ENCODE measurements at regions not wholly inside any gene's neighbourhood (a gene's known extent, or its start where the extent isn't known, plus 50 kb on each side); places are given as distances from the start of the nearest gene placed in this dataset.

GRCh38 chr2:2874805-2875204, 502.8 kb downstream of the EIPR1 start:
- DNase-seq (ENCODE audit: low read depth, low spot score) (no peak), ATAC-seq (no peak), FAIRE-seq (no peak)
- intact Hi-C loops (cut with micrococcal nuclease; ENCODE audit: unreplicated experiment), result no loop called here
- no TSS peak for BruUV-seq (replicated peaks)
- H3K9me3 ChIP-seq (replicated peaks; ENCODE audit: control insufficient read depth, insufficient read depth, low read length), result no peaks in the 10 kb centered on the region; the same call in 2 of the 3 replicates
- H3K4me1 ChIP-seq (ENCODE audit: control insufficient read depth, insufficient read depth, low read length), result peaks cover 10% of the 10 kb centered on the region
- no peak overlapping the region for H3K4me3 ChIP-seq
- H3K36me3 ChIP-seq (ENCODE audit: control insufficient read depth in 2 of 2, insufficient read depth in 2 of 2, low read length in 1 of 2), result no peaks in the 10 kb centered on the region
- CTCF ChIA-PET, result no interaction called here
- no peaks in the 10 kb centered on the region for H3K27me3 ChIP-seq (replicated peaks in 1 of 2; ENCODE audit: control insufficient read depth in 2 of 2, insufficient read depth in 2 of 2, low read length in 1 of 2)
- SMC1A ChIA-PET (ENCODE audit: uncharacterized antibody, unreplicated experiment), result no interaction called here
- H3K9ac ChIP-seq (ENCODE audit: control insufficient read depth, insufficient read depth, low read length), result no peak overlapping the region
- no peak overlapping the region for H2AFZ ChIP-seq (ENCODE audit: control insufficient read depth, low read depth, low read length)
- no peak overlapping the region for H3K27ac ChIP-seq (ENCODE audit: control insufficient read depth, insufficient read depth)
- no peaks in the 10 kb centered on the region for H3K79me2 ChIP-seq (ENCODE audit: control insufficient read depth, insufficient read depth, low read length)
- no peak overlapping the region for H3K4me2 ChIP-seq (ENCODE audit: control insufficient read depth, insufficient read depth)
- WGBS (ENCODE audit: insufficient coverage, insufficient replicate concordance, low lambda C conversion rate, missing lambda C conversion rate), result 30% methylated on average over 12 of the region's 12 CpGs
- H4K20me1 ChIP-seq (ENCODE audit: control insufficient read depth, insufficient read depth), result no peaks in the 10 kb centered on the region
- in situ Hi-C loops (cut with MboI), result no loop called here
- POLR2A ChIA-PET, result no interaction called here
- RAD21 ChIA-PET (ENCODE audit: unreplicated experiment), result no interaction called here
- TF ChIP-seq RAD51 (IDR thresholded peaks at IDR 0.05) (no peak), SMAD1 (IDR thresholded peaks at IDR 0.05; ENCODE audit: low read depth, partially characterized antibody) (no peak), SREBF1 (IDR thresholded peaks at IDR 0.05; ENCODE audit: low read length) (no peak), RBBP5 (conservative IDR thresholded peaks at IDR 0.05) (no peak), TBL1XR1 (IDR thresholded peaks at IDR 0.05; ENCODE audit: low read depth, low read length) (no peak), BACH1 (IDR thresholded peaks at IDR 0.05; ENCODE audit: borderline replicate concordance) (no peak), POLR2AphosphoS5 (IDR thresholded peaks at IDR 0.05; ENCODE audit: low read length) (no peak), BHLHE40 (IDR thresholded peaks at IDR 0.05; ENCODE audit: borderline replicate concordance in 1 of 2, low read depth in 2 of 2, low read length in 1 of 2) (no peak), ZBTB33 (IDR thresholded peaks at IDR 0.05) (no peak), PRDM15 (CRISPR knock-in tag; IDR thresholded peaks at IDR 0.05) (no peak), E2F4 (IDR thresholded peaks at IDR 0.05; ENCODE audit: low read depth, low read length) (no peak)
- TF ChIP-seq, protein P1, sequence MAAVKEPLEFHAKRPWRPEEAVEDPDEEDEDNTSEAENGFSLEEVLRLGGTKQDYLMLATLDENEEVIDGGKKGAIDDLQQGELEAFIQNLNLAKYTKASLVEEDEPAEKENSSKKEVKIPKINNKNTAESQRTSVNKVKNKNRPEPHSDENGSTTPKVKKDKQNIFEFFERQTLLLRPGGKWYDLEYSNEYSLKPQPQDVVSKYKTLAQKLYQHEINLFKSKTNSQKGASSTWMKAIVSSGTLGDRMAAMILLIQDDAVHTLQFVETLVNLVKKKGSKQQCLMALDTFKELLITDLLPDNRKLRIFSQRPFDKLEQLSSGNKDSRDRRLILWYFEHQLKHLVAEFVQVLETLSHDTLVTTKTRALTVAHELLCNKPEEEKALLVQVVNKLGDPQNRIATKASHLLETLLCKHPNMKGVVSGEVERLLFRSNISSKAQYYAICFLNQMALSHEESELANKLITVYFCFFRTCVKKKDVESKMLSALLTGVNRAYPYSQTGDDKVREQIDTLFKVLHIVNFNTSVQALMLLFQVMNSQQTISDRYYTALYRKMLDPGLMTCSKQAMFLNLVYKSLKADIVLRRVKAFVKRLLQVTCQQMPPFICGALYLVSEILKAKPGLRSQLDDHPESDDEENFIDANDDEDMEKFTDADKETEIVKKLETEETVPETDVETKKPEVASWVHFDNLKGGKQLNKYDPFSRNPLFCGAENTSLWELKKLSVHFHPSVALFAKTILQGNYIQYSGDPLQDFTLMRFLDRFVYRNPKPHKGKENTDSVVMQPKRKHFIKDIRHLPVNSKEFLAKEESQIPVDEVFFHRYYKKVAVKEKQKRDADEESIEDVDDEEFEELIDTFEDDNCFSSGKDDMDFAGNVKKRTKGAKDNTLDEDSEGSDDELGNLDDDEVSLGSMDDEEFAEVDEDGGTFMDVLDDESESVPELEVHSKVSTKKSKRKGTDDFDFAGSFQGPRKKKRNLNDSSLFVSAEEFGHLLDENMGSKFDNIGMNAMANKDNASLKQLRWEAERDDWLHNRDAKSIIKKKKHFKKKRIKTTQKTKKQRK (IDR thresholded peaks at IDR 0.05; ENCODE audit: low read depth, low read length), result no peak
- TF ChIP-seq, protein P2, sequence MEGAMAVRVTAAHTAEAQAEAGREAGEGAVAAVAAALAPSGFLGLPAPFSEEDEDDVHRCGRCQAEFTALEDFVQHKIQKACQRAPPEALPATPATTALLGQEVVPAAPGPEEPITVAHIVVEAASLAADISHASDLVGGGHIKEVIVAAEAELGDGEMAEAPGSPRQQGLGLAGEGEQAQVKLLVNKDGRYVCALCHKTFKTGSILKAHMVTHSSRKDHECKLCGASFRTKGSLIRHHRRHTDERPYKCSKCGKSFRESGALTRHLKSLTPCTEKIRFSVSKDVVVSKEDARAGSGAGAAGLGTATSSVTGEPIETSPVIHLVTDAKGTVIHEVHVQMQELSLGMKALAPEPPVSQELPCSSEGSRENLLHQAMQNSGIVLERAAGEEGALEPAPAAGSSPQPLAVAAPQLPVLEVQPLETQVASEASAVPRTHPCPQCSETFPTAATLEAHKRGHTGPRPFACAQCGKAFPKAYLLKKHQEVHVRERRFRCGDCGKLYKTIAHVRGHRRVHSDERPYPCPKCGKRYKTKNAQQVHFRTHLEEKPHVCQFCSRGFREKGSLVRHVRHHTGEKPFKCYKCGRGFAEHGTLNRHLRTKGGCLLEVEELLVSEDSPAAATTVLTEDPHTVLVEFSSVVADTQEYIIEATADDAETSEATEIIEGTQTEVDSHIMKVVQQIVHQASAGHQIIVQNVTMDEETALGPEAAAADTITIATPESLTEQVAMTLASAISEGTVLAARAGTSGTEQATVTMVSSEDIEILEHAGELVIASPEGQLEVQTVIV (IDR thresholded peaks at IDR 0.05; ENCODE audit: borderline replicate concordance, partially characterized antibody), result no peak

All from GM12878 (cell line).